NCI-H748 treated with DMSO at 0.1 percent for 48 hours (cell line): ENCODE measurements at regions not wholly inside any gene's neighbourhood (a gene's known extent, or its start where the extent isn't known, plus 50 kb on each side); places are given as distances from the start of the nearest gene placed in this dataset.

Source experiments
- DNase-seq: peaks from one replicate; lab custom pipeline; 2025; lab: John Stamatoyannopoulos, UW

DNA sequence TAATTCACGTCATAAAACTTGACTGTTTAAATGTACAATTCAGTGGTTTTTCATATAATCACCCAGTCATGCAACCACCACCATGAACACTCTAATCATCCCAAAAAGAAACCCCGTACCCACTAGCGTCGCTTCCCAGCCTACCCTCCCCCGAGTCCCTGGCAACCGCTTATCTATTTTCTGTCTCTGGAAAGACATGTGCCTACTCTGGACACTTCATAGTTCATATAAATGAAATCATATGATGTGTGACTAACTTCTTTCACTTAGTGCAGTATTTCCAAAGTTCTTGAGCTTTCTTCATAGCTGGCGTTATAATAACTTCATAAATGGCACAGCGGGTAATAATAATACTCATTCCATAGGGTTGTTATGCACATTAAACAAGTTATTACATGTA, 215.2 kb downstream of the MYLK4 start:
- DNase-seq, result no peak

- DNase-seq, result no peak
Observed at GRCh38 chr6:2534406-2535042, 216.2 kb downstream of the MYLK4 start.

DNA sequence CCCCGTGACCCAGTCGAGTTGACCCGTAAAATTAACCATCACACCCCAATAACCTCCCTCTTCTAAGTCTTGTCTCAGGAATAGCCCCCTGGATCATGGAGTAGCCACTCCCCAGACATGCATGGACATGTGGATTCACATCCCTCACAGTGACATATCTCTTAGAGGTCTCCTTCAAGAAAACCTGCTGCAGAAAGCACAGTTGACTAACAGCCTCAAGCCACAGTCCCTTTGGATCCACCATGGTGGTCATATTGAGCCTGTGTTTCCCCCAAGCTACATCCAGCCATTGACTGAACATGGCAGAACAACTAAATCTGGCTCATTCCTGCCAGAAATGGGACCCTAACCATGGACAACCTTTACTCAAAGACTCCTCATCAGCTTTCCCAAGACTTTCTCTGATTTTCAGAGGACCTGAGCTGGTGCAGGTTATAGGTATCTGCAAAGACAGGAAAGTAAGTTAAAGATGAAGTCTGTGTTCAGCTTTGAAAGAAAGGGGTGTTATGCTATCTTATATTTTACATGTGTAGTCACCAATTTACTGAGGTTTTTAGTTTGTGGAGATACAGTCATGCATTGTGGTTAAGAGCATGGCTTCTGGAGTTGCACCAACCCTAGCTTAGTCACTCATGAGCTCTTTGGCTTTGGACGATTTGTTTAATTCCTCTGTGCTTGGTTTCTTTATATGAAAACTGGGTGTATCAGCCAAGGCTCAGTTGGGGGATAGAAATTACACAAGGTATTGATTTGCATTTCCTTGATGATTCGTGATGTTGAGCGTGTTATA, 219.1 kb downstream of the MYLK4 start:
- no peak for DNase-seq

- no peak for DNase-seq
Observed at GRCh38 chr6:2529211-2529719, 221.5 kb downstream of the MYLK4 start.

DNA sequence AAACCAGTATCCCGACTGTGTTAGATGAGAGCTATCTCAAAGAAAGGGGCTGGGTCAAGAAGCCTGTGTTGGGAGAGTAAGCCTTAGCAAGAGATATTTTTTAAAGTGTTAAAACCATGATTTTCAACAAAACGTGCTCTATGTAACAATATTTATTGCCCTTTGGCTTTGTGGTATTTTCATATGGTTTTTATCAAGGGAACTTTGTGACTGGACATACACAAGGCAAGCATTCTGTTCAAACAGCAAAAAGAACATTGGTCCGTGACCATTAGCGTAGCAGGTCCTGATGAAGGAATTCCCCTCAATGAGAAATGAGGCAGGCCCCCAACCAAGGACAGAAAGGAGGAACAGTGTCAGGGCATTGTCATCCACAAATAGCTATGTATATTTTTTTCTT, 222.6 kb downstream of the MYLK4 start:
- no peak for DNase-seq

DNA sequence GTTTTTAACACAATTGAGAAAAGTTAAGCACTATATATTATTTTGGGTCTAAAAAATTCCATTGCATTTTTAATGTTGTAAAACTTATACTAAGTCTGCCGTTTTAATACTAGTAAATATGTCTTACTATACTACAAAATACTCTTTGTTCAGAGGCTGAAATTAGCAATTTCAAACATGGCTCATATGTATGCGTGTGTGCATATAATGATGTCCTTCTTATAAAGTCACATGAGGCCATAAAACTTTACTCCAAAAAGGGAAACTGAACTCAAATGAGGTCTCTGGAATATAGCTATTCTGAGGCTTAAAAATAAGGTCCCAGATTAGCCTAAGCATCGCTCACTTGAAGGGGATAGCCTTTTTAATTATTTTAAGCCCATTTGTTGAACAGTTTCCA, 224.0 kb downstream of the MYLK4 start:
- DNase-seq, result no peak

GRCh38 chr6:2524090-2524489, 226.6 kb downstream of the MYLK4 start:
- no peak for DNase-seq

- DNase-seq, result no peak
Observed at GRCh38 chr6:2523061-2523460, 227.7 kb downstream of the MYLK4 start.

DNA sequence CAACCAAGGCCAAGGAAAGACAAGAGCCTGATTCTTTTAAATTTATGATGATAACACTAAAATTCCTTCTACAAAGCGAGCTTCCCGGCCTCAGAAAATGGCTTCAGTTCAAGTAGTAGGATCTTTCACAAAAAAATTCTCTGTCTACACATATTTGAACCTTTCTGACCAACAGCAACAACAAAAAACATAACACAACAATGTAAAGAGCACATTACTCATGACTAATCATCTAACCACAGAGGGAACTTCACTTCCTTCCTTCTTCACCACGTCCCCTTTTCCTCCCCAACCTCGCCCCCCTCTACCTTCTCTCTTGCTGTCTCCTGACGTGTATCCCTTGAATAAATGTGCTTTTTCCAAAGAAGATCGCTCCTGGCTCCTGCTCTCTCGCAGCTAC, 228.2 kb downstream of the MYLK4 start:
- DNase-seq, result no peak

DNA sequence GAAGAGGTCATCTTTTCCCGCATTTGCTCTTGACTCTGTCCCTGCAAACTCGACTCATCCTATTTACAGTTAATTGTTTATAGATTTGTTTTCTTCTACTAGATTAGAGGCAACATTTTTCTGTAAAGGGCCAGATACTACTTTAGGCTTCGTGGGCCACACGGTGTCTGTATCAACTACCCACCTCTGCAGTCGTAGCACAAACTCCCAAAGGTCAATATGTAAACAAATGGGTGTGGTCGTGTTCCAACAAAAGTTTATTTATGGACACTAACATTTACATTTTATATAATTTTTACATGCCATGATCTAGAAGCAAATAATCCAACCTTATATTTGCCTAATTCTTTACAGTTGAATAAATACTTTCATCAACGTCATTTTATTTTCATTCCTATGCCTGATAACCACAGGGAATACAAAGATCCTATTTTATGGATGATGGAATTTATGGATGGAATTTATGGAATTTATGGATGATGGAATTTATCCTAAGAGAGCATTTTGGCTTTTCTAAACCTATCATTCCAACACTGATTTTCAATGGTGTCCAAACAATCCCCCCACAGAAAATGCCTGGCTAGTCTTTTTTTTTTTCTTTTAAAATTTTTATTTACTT, 232.8 kb downstream of the MYLK4 start:
- DNase-seq, result no peak

DNA sequence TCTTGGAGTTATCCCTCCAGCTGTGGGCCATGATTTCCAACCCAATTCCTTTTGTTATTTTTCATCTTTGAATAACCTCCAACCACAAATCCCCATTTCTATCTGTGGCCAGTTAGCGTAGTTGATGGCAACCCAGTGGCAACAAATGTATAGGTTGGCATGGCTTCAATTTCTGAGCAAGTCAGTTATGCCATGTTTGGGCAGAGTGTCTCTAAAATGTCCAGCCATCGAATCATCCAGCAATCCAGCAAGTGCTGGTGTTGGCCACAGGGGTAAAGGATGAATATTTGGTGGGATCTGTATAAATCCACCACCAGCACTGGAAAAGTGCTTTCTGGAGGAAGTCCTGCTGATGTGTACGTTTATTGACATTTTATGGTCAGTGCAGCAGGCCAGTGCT, 233.3 kb downstream of the MYLK4 start:
- no peak for DNase-seq

- no peak for DNase-seq
Observed at GRCh38 chr6:2516059-2516458, 234.7 kb downstream of the MYLK4 start.

DNA sequence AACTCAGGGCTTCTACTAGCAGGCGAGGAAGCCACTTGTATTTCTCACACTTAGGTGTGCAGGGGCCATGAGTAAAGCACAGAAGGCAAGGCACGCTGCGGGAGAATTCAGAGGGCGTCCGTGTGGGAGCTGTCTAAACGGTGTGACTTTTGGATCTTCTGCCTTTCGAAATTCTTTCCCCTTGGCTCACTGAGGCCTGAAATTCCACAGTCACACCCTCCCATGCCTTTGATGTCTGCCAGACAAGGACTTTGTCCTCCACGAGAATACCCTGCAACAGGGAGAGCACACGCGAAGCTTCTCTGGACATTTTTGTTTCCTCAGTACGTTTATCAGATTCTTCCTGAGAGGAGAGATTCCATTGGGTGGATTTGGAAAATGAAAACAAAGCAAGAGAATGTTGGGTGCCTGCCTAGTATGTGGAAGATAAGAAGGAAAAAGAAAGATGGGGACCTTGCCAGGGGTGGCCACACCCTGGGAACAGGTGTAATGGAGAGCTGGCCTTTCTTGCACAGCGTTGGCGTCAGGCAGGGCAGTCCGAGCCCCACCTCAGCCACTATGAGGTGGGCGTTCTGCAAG, 235.7 kb downstream of the MYLK4 start:
- no peak for DNase-seq

- DNase-seq, result no peak
Observed at GRCh38 chr6:2512802-2513201, 237.9 kb downstream of the MYLK4 start.

DNA sequence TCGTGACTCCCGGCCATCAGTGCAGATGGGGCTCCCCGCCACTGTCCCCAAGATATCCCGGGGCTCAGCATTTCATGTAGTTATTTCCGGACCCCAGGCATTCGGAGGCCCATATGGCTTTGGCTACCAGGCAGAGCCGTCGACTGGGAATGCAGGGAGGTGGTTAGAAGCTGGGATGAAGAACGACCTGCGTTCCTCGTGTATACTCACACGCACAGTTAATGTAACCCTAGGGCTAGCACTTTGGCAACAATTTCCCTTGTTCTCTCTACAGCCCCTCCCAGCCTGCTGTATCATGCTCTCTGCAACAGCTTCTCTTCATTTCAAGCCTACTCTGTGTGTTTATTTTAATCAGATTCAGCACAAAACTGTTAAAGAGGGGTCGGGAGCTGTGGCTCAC, 240.4 kb downstream of the MYLK4 start:
- DNase-seq, result no peak

DNA sequence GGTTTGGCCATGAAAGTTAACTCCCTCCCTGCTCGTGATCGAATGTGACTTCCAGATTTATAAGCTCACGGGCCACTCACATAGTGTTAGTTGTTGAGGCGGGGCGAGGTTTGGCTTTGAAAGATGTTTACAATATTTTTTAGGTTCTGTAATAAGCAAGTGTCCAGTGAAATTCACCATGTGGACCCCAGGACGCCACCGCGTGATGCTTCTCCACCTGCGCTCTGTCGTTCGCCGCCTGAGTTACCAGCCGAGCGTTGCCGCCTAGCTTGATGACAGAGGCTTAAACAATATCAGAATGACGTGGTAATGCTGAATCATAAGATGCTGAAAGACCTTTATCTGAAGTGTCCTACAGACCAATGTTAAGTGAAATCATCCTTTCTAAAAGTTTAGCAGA, 241.0 kb downstream of the MYLK4 start:
- DNase-seq, result no peak

DNA sequence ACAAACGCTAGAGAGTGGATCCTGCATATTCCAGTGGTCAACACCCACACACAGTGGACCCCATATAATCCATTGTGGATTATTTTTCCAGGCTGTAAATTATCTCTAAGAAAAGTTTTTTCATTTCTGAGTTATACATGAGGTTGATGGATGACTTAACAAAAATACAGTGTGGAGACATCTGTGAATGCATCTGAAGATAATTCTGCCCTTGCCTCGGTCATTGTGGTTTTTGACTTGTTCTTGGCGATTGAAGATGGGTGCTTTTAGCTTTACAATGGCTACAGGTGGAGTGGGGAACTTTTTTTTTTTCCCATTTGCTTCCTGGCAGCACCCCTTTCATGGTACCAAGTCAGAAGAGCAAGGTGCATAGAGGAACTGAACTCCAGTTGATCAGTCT, 242.7 kb downstream of the MYLK4 start:
- DNase-seq, result no peak

DNA sequence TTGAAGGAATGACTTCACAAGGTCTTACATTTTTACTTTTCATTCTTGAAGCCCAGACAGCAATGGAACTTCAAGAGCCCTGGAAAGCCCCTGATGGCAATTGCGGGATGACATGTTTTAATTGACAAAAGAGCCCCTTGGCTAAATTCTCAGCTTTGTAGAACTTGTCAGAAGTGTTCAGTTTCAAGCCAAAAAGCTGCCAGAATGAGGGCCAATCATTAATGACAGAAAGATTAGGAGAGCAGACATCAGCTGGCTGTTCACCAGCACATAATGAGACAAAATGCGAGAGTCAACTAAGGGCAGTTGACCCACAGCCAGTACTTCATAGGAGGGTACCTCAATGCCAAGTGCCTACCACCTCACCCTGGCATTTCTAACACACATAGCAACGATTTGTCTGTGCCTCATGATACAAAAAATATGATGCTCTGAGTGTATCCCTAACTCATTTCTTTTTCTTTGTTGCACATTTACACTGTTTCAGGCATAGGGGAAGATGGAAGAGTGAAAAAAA, 243.1 kb downstream of the MYLK4 start:
- no peak for DNase-seq

DNA sequence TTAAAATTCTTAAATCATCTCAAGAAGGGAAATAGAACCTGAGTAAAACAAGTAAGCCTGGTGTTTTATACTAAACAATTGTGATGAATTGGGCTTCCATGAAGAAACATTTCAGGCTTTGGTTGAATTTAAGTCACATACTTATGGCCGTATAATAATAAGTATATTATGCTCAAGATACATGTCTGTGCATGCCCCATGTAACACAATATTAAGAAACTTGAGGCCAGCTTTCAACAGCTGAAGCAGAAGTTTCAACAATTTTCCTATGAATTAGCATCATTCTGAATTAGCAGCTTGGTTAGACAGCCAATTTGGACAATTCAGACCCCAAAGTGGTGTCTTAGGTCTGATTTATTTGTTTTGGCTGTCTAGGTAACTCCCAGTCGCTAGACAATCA, 243.7 kb downstream of the MYLK4 start:
- no peak for DNase-seq

- DNase-seq, result peak; percentile 38
Observed at GRCh38 chr6:2505624-2506023, 245.1 kb downstream of the MYLK4 start.

DNA sequence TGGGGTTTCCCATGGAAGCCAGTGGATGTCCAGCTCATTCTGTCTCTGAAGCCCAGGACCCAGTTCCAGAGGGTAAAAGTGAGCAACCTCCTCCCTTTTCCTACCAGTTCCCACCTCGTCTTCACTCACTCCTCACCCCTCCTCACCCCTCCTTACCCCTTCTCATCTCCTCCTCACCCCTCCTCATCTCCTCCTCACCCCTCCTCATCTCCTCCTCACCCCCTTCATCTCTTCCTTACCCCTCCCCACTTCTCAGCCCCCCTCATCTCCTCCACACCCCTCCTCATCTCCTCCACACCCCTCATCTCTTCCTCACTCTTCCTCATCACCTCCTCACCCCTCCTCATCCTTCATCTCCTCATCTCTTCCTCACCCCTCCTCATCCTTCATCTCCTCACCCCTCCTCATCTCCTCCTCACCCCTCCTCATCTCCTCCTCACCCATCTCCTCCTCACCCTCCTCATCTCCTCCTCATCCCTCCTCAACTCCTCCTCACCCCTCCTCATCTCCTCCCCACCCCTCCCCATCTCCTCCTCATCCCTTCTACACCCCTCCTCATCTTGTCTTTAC, 246.1 kb downstream of the MYLK4 start:
- no peak for DNase-seq

- DNase-seq, result no peak
Observed at GRCh38 chr6:2503816-2504494, 246.8 kb downstream of the MYLK4 start.
